Tibial nerve (tissue), 4 donors: ENCODE measurements at regions not wholly inside any gene's neighbourhood (a gene's known extent, or its start where the extent isn't known, plus 50 kb on each side); places are given as distances from the start of the nearest gene placed in this dataset.

ENCODE experiments used
- DNase-seq, 2 donors: peaks; one replicate each; pipeline ENCODE4 v3.0.0-alpha.2; 2019; ENCODE audit warnings: low spot score in 2 of 2
- H3K27ac ChIP-seq, 4 donors: fragments of 200-600 bp; sonication (generic) in 3 of 4; one replicate each; pipeline ENCODE4 v1.5.1; 2017 to 2019; ENCODE audit warnings: mild to moderate bottlenecking in 1 of 4
- H3K27me3 ChIP-seq, 2 donors: fragments of 200-600 bp; sonication (generic) in 1 of 2; one replicate each; pipeline versions ENCODE4 v1.5.1 to v1.6.0; 2017 to 2019
- H3K36me3 ChIP-seq, 3 donors: fragments of 200-600 bp; sonication (generic); one replicate each; pipeline ENCODE4 v1.5.1; 2018 to 2019
- H3K4me1 ChIP-seq, 4 donors: fragments of 200-600 bp; sonication (generic) in 3 of 4; one replicate each; pipeline ENCODE4 v1.5.1; 2017 to 2019
- H3K4me3 ChIP-seq, 4 donors: fragments of 200-600 bp; sonication (generic) in 3 of 4; one replicate each; pipeline ENCODE4 v1.5.1; 2017 to 2019; ENCODE audit warnings: mild to moderate bottlenecking in 1 of 4, moderate library complexity in 1 of 4
- H3K9me3 ChIP-seq, 4 donors: fragments of 200-600 bp; sonication (generic) in 3 of 4; one replicate each; pipeline ENCODE4 v1.5.1; 2017 to 2019
- EP300 ChIP-seq, 2 donors: sonication (generic); formaldehyde crosslinking; IDR thresholded peaks; one replicate each; pipeline ENCODE4 v1.6.1; 2017; ENCODE audit warnings: antibody characterized with exemption in 2 of 2, mild to moderate bottlenecking in 1 of 2
- POLR2A ChIP-seq, 2 donors: fragments of 450-650 bp; IDR thresholded peaks; one replicate each; pipeline ENCODE4 v1.6.1; 2017; ENCODE audit warnings: antibody characterized with exemption in 2 of 2, mild to moderate bottlenecking in 2 of 2, moderate library complexity in 2 of 2
- WGBS, 2 donors: methylation state at CpG; one replicate each; pipeline ENCODE4 v1.1.5; 2018; 5-methylcytosine and 5-hydroxymethylcytosine counted together
- TF ChIP-seq, protein P1 (sequence below), 5 experiments: fragments of 200-600 bp in 3 of 5; fragments of 450-650 bp in 2 of 5; sonication (generic) in 3 of 5; IDR thresholded peaks; one replicate each; pipeline ENCODE4 v1.5.1; 2016 to 2019; ENCODE audit warnings: antibody characterized with exemption in 5 of 5, mild to moderate bottlenecking in 3 of 5, moderate library complexity in 2 of 5

DNA sequence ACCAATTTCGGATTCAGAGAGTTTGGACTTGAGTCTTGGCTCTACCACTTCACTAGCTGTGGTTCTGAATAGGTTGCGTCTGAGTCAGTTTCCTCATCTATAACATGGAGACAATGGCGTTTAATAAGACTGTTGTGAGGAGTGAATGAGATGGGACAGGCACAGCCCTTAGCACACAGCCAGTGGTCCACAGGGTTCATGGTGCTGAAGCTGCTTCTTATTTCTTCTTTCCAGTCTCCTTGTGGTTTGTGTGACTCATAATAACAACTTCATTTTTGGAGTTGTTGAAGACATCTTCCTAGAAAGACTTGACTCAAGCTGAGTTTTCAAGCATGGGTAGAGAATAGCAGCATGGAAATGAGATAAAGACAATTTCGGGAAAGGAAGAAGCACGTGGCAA, 172.6 kb upstream of the PPP2R2B start:
- Histone ChIP-seq H3K4me1 (peaks cover 0 to 13% (median 0%) of the 10 kb centered on the region in 4 donors), H3K4me3 (no peak overlapping the region), H3K9me3 (no peaks in the 10 kb centered on the region), H3K27ac (no peak overlapping the region), H3K27me3 (no peaks in the 10 kb centered on the region), H3K36me3 (no peaks in the 10 kb centered on the region)
- TF ChIP-seq, protein P1, sequence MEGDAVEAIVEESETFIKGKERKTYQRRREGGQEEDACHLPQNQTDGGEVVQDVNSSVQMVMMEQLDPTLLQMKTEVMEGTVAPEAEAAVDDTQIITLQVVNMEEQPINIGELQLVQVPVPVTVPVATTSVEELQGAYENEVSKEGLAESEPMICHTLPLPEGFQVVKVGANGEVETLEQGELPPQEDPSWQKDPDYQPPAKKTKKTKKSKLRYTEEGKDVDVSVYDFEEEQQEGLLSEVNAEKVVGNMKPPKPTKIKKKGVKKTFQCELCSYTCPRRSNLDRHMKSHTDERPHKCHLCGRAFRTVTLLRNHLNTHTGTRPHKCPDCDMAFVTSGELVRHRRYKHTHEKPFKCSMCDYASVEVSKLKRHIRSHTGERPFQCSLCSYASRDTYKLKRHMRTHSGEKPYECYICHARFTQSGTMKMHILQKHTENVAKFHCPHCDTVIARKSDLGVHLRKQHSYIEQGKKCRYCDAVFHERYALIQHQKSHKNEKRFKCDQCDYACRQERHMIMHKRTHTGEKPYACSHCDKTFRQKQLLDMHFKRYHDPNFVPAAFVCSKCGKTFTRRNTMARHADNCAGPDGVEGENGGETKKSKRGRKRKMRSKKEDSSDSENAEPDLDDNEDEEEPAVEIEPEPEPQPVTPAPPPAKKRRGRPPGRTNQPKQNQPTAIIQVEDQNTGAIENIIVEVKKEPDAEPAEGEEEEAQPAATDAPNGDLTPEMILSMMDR (IDR thresholded peaks at IDR 0.05): no peak
- no peak for TF ChIP-seq POLR2A (IDR thresholded peaks at IDR 0.05)
- 81 to 86% methylated on average over 5 of the region's 5 CpGs for WGBS, 2 donors
- no peak for DNase-seq

DNA sequence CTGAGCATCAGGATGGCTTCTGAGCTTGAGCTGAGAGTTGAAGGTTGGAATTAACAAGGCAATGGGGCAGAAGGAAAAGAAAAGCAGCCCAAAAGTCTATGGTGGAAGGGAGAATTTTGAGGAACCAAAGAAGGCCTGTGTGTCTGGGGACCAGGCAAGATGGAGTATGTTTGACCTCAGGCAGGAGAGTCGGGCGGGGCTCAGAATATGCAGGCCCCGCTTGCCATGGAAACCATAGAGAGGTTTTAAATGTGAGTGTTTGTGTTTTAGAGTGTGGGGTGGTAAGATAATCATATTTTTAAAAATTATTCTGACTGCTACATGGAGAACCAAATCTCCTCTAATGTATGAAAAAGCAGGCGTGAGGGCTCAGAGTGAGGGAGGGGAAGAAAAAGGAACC, 174.0 kb upstream of the PPP2R2B start:
- H3K4me3 ChIP-seq: no peak overlapping the region
- WGBS, 2 donors: 93 to 95% methylated on average over 4 of the region's 4 CpGs
- DNase-seq: no peak
- H3K27ac ChIP-seq: no peak overlapping the region
- H3K27me3 ChIP-seq: no peaks in the 10 kb centered on the region
- TF ChIP-seq POLR2A (IDR thresholded peaks at IDR 0.05) (no peak), EP300 (IDR thresholded peaks at IDR 0.05) (no peak)
- TF ChIP-seq, protein P1 (IDR thresholded peaks at IDR 0.05): no peak
- peaks cover 0 to 22% (median 0%) of the 10 kb centered on the region in 4 donors for H3K4me1 ChIP-seq
- H3K9me3 ChIP-seq: no peaks in the 10 kb centered on the region
- H3K36me3 ChIP-seq: no peaks in the 10 kb centered on the region

DNA sequence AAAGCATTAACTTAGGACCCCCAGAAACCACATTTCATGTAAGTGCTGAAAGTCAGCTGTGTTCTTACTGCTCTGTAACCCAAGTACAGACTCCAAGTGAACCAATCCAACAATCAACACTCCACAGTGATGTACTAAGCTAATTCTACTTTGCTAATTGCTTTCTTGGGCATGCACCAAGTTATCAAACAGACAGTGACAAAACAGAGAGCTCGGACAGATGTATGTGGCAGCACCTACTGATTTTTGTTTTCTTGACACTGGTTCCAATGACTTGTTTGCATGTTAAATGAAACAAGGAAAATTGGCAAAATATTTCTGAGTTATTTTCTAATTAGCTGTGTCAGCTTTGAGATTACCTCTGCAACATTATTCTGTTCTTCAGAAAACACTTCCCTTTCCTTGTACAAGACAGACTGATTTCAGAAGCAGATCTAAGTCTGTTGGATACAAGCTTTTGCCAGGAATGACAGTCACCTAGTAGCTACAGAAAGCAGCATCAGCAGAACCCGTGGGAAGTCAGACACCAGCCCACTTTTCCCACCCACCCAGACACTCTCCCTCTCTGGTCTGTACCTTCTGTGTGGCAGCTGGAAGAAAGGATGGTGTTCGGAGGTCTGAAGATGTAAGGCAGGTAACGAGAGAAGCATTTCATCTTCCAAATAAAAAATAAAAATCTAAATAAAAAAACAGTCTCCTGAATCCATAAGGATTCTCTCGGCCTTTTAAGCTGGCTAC, 176.7 kb upstream of the PPP2R2B start:
- no peaks in the 10 kb centered on the region for H3K9me3 ChIP-seq
- no peaks in the 10 kb centered on the region for H3K27me3 ChIP-seq
- WGBS, 2 donors: 55 to 59% methylated on average over 5 of the region's 5 CpGs
- H3K36me3 ChIP-seq: no peaks in the 10 kb centered on the region
- DNase-seq: no peak
- H3K4me1 ChIP-seq: peaks cover 0 to 22% (median 0%) of the 10 kb centered on the region in 4 donors
- H3K4me3 ChIP-seq: no peak overlapping the region
- no peak for TF ChIP-seq EP300 (IDR thresholded peaks at IDR 0.05)
- TF ChIP-seq, protein P1 (IDR thresholded peaks at IDR 0.05): no peak
- no peak for TF ChIP-seq POLR2A (IDR thresholded peaks at IDR 0.05)
- H3K27ac ChIP-seq: peak overlapping the region in 2 of 4 donors; percentile 39 to 70

DNA sequence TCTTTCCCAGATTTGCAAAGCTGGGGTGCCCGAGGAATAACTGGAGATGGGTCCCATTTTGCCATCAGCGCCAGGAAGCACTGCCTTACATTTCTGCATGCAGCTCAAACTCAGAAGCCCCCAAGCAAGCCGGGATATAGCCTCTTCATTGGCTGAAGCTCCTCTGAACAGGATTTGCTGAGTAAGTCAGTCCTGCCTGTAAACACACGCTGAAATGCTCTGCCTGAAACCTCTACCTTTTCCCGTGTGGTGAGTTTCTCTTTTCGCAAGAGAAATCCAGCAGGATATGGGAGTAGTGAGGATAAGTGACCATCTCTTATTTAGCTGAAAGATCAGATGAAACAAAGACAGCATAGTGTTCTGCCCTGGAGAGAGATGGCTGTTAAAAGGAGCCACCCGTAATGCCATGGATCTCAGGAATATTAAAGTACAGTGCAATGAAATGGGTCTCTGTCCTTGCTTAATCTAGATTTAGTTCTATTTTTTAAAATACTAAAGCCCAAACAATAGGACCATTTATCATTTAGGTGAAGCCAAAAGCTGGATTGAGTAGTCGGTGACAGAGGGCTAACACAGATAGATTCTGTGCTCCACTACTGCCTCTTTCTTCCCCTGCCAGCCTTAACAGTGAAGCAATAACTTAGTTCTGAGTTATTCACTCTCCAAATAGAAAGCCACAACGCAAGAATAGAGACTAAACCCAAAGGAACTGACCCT, 177.5 kb upstream of the PPP2R2B start:
- H3K4me1 ChIP-seq: peaks cover 0 to 22% (median 0%) of the 10 kb centered on the region in 4 donors
- TF ChIP-seq, protein P1 (IDR thresholded peaks at IDR 0.05): no peak
- no peak for TF ChIP-seq EP300 (IDR thresholded peaks at IDR 0.05)
- TF ChIP-seq POLR2A (IDR thresholded peaks at IDR 0.05): no peak
- H3K27ac ChIP-seq: peak overlapping the region in 2 of 4 donors; percentile 39 to 70
- no peaks in the 10 kb centered on the region for H3K9me3 ChIP-seq
- H3K36me3 ChIP-seq: no peaks in the 10 kb centered on the region
- 27 to 28% methylated on average over 9 of the region's 9 CpGs for WGBS, 2 donors
- DNase-seq: no peak
- H3K27me3 ChIP-seq: no peaks in the 10 kb centered on the region
- no peak overlapping the region for H3K4me3 ChIP-seq

DNA sequence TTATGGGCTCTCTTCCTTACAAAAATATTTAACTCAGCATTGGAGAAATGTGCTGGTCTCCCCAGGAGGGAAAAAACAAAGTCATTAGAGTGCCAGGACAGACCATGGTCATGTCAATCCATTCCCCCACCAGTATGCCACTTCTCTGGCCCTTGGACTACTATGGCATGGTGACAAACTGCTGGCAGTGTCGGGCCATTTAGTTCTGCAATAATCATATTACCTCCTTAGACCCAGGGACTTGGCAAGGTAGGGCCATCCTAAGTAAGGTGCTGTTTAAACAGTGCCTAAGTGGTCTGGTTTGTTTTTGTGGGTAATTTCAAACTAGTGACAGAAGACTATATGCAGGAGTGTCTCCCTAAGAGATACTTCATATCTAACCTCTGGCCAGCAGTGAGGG, 177.8 kb upstream of the STK32A start:
- peaks cover 0 to 22% (median 0%) of the 10 kb centered on the region in 4 donors for H3K4me1 ChIP-seq
- no peak overlapping the region for H3K4me3 ChIP-seq
- H3K9me3 ChIP-seq: no peaks in the 10 kb centered on the region
- TF ChIP-seq, protein P1 (IDR thresholded peaks at IDR 0.05): no peak
- TF ChIP-seq EP300 (IDR thresholded peaks at IDR 0.05) (no peak), POLR2A (IDR thresholded peaks at IDR 0.05) (no peak)
- H3K27ac ChIP-seq: peak overlapping the region in 2 of 4 donors; percentile 39 to 70
- DNase-seq: no peak
- 39 to 47% methylated on average over 1 of the region's 1 CpG for WGBS, 2 donors
- no peaks in the 10 kb centered on the region for H3K27me3 ChIP-seq
- no peaks in the 10 kb centered on the region for H3K36me3 ChIP-seq
